Loucy (cell line): ENCODE measurements at regions not wholly inside any gene's neighbourhood (a gene's known extent, or its start where the extent isn't known, plus 50 kb on each side); places are given as distances from the start of the nearest gene placed in this dataset.

Experiments used
- H2AFZ ChIP-seq: fragments of 200-600 bp; sonication (generic); 2 replicates; pipeline ENCODE4 v1.6.0; 2016; ENCODE audit warnings: antibody characterized with exemption, mild to moderate bottlenecking, low read length, moderate library complexity
- H3F3A ChIP-seq: fragments of 200-600 bp; 2 replicates; pipeline ENCODE4 v1.6.0; 2016; ENCODE audit warnings: antibody characterized with exemption, low read depth, mild to moderate bottlenecking
- H3K27me3 ChIP-seq: fragments of 200-600 bp; sonication (generic); 2 replicates; pipeline ENCODE4 v1.6.1; 2014; ENCODE audit warnings: low read length, mild to moderate bottlenecking; ENCODE audit not compliant: insufficient read depth, poor library complexity, severe bottlenecking
- H3K36me3 ChIP-seq: fragments of 200-600 bp; sonication (generic); 2 replicates; pipeline ENCODE4 v1.6.1; 2016; ENCODE audit warnings: low read length; ENCODE audit not compliant: insufficient read depth
- H3K4me1 ChIP-seq: fragments of 200-600 bp; sonication (generic); 2 replicates; pipeline ENCODE4 v1.5.1; 2014; ENCODE audit warnings: low read length, mild to moderate bottlenecking; ENCODE audit not compliant: insufficient read depth, poor library complexity, severe bottlenecking
- H3K4me2 ChIP-seq: fragments of 200-600 bp; sonication (generic); 2 replicates; pipeline ENCODE4 v1.6.0; 2014; ENCODE audit warnings: antibody characterized with exemption, low read length, low read depth, mild to moderate bottlenecking; ENCODE audit not compliant: poor library complexity, severe bottlenecking
- H3K4me3 ChIP-seq: fragments of 200-600 bp; sonication (generic); 2 replicates; pipeline ENCODE4 v1.5.1; 2014; ENCODE audit warnings: low read length, mild to moderate bottlenecking, mixed read lengths; ENCODE audit not compliant: poor library complexity, severe bottlenecking
- H3K79me2 ChIP-seq: fragments of 200-600 bp; sonication (generic); 2 replicates; pipeline ENCODE4 v1.6.1; 2014; ENCODE audit warnings: low read length; ENCODE audit not compliant: insufficient read depth
- H3K9ac ChIP-seq: fragments of 200-600 bp; sonication (generic); 2 replicates; pipeline ENCODE4 v1.6.0; 2014; ENCODE audit warnings: mild to moderate bottlenecking, low read depth, low read length, moderate library complexity; ENCODE audit not compliant: poor library complexity, severe bottlenecking
- H3K9me2 ChIP-seq: fragments of 200-600 bp; sonication (generic); replicated peaks from 2 replicates; pipeline ENCODE4 v1.6.1; 2016; ENCODE audit warnings: low read depth, low read length, mixed read lengths
- H3K9me3 ChIP-seq: fragments of 200-600 bp; sonication (generic); 2 replicates; pipeline ENCODE4 v1.6.1; 2014; ENCODE audit warnings: mild to moderate bottlenecking, antibody characterized with exemption, low read length, low read depth; ENCODE audit not compliant: insufficient read depth
- H4K20me1 ChIP-seq: fragments of 200-600 bp; sonication (generic); 2 replicates; pipeline ENCODE4 v1.6.0; 2014; ENCODE audit warnings: antibody characterized with exemption, low read length, mild to moderate bottlenecking; ENCODE audit not compliant: insufficient read depth, poor library complexity, severe bottlenecking
- EZH2phosphoT487 ChIP-seq: fragments of 200-600 bp; IDR thresholded peaks from 2 replicates; pipeline ENCODE4 v1.6.1; 2018; ENCODE audit warnings: antibody characterized with exemption, mild to moderate bottlenecking, moderate library complexity, borderline replicate concordance
- TF ChIP-seq, protein P1 (sequence below): fragments of 200-600 bp; sonication (generic); conservative IDR thresholded peaks from 2 replicates; pipeline ENCODE4 v1.5.1; 2014; ENCODE audit warnings: mild to moderate bottlenecking, antibody characterized with exemption, low read length

GRCh38 chr16:72558501-72558900 lies 386.5 kb upstream of the PMFBP1 start:
- no peak for TF ChIP-seq EZH2phosphoT487
- TF ChIP-seq, protein P1, sequence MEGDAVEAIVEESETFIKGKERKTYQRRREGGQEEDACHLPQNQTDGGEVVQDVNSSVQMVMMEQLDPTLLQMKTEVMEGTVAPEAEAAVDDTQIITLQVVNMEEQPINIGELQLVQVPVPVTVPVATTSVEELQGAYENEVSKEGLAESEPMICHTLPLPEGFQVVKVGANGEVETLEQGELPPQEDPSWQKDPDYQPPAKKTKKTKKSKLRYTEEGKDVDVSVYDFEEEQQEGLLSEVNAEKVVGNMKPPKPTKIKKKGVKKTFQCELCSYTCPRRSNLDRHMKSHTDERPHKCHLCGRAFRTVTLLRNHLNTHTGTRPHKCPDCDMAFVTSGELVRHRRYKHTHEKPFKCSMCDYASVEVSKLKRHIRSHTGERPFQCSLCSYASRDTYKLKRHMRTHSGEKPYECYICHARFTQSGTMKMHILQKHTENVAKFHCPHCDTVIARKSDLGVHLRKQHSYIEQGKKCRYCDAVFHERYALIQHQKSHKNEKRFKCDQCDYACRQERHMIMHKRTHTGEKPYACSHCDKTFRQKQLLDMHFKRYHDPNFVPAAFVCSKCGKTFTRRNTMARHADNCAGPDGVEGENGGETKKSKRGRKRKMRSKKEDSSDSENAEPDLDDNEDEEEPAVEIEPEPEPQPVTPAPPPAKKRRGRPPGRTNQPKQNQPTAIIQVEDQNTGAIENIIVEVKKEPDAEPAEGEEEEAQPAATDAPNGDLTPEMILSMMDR: no peak
- Histone ChIP-seq H3K9me3 (no peaks in the 10 kb centered on the region), H3K79me2 (no peaks in the 10 kb centered on the region), H3K9me2 (no peaks in the 10 kb centered on the region), H2AFZ (no peak overlapping the region), H3K4me2 (no peak overlapping the region), H3K9ac (no peak overlapping the region), H3K36me3 (no peaks in the 10 kb centered on the region), H4K20me1 (no peaks in the 10 kb centered on the region), H3K27me3 (no peaks in the 10 kb centered on the region), H3F3A (peaks cover 9% of the 10 kb centered on the region), H3K4me1 (peaks cover 11% of the 10 kb centered on the region), H3K4me3 (no peak overlapping the region)

- Histone ChIP-seq H3F3A (no peaks in the 10 kb centered on the region), H3K9me2 (no peaks in the 10 kb centered on the region), H4K20me1 (no peaks in the 10 kb centered on the region), H3K4me3 (no peak overlapping the region), H3K79me2 (no peaks in the 10 kb centered on the region), H2AFZ (no peak overlapping the region), H3K9ac (no peak overlapping the region), H3K4me1 (no peaks in the 10 kb centered on the region), H3K4me2 (no peak overlapping the region), H3K36me3 (no peaks in the 10 kb centered on the region), H3K27me3 (no peaks in the 10 kb centered on the region), H3K9me3 (no peaks in the 10 kb centered on the region)
- no peak for TF ChIP-seq EZH2phosphoT487
- TF ChIP-seq, protein P1: no peak
Observed at GRCh38 chr16:72554935-72555334, 383.0 kb upstream of the PMFBP1 start.

DNA sequence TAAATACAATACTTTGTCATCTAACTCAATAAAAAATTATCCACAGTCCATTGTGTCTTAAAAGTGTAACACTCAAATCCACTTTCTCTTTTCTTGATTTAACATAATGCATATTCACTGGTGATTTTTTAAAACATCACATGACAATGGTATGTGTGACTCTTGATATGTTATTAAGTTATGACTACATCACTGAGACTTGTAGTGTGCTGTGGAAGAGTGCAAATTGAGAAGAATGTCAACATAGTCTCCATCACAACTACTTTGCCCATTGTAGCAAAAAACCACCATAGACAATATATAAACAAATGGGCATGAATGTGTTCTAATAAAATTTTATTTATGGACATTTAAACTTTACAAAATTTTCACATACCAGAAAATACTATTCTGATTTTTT lies 380.7 kb upstream of the PMFBP1 start:
- Histone ChIP-seq H3K79me2 (no peaks in the 10 kb centered on the region), H3F3A (no peaks in the 10 kb centered on the region), H3K27me3 (no peaks in the 10 kb centered on the region), H3K9ac (no peak overlapping the region), H4K20me1 (no peaks in the 10 kb centered on the region), H3K9me2 (no peaks in the 10 kb centered on the region), H3K4me3 (no peak overlapping the region), H3K9me3 (no peaks in the 10 kb centered on the region), H3K4me1 (no peaks in the 10 kb centered on the region), H3K4me2 (no peak overlapping the region), H2AFZ (no peak overlapping the region), H3K36me3 (no peaks in the 10 kb centered on the region)
- TF ChIP-seq, protein P1: no peak
- no peak for TF ChIP-seq EZH2phosphoT487
